ENCODE measurements at regions not wholly inside any gene's neighbourhood (a gene's known extent, or its start where the extent isn't known, plus 50 kb on each side); places are given as distances from the start of the nearest gene placed in this dataset. TPM values are rescaled to one million over a fixed set of nuclear protein-coding genes. Genes with fewer than 3 reads are reported as not detected.

Small RNAs in the stretch of these regions (small RNA-seq; reads per million reads assigned to genes)
- not detected for gene RPS20P10 (ENCODE audit: insufficient read depth)
